Naive thymus-derived CD4-positive, alpha-beta T cell (primary cell): ENCODE measurements at regions not wholly inside any gene's neighbourhood (a gene's known extent, or its start where the extent isn't known, plus 50 kb on each side); places are given as distances from the start of the nearest gene placed in this dataset.
"Not testable (repeated sequence)": the region's sequence is repeated elsewhere in the genome, so short reads cannot be mapped to it uniquely, and the experiment has no call there.

Experiments
- ATAC-seq: fragments of 150-1000 bp; cut with Tn5 transposase; 2 replicates; pipeline ENCODE4 v1.10.0; 2021; ENCODE audit warnings: mild to moderate bottlenecking, moderate library complexity
- CTCF ChIA-PET: fragments of 350-600 bp; sonication (Branson Sonifier 250); formaldehyde crosslinking; loops from one replicate; lab custom pipeline; 2021; ENCODE audit warnings: antibody characterized with exemption; lab: Charles Lee
- POLR2A ChIA-PET: fragments of 350-600 bp; sonication (Branson Sonifier 250); formaldehyde crosslinking; loops from one replicate; lab custom pipeline; 2021; ENCODE audit warnings: antibody characterized with exemption, inconsistent platforms; lab: Charles Lee
- DNase-seq, 9 donors: peaks; one replicate each; pipeline versions ENCODE4 v3.0.0 to v3.0.0-alpha.2; 2020 to 2022; ENCODE audit warnings: mixed read lengths in 1 of 9
- H3K27ac ChIP-seq: one replicate; pipeline ENCODE4 v1.7.0; 2013; ENCODE audit warnings: mild to moderate bottlenecking, low read depth, low read length, moderate library complexity
- H3K27me3 ChIP-seq, 2 donors: one replicate each; pipeline ENCODE4 v1.7.0; 2013; ENCODE audit warnings: low read length in 2 of 2, mild to moderate bottlenecking in 2 of 2, moderate library complexity in 2 of 2; ENCODE audit not compliant: control insufficient read depth in 2 of 2, insufficient read depth in 2 of 2
- H3K36me3 ChIP-seq, 3 experiments: 1 replicate in 2 of 3; 2 replicates in 1 of 3; pipeline ENCODE4 v1.7.0; 2013; ENCODE audit warnings: low read length in 3 of 3, mild to moderate bottlenecking in 3 of 3, moderate library complexity in 1 of 3; ENCODE audit not compliant: insufficient read depth in 3 of 3, control insufficient read depth in 2 of 3
- H3K4me1 ChIP-seq, 2 donors: one replicate each; pipeline ENCODE4 v1.7.0; 2013; ENCODE audit warnings: low read length in 2 of 2, mild to moderate bottlenecking in 2 of 2, moderate library complexity in 1 of 2; ENCODE audit not compliant: control insufficient read depth in 2 of 2, insufficient read depth in 2 of 2
- H3K4me3 ChIP-seq: 2 replicates; pipeline ENCODE4 v1.7.0; 2013; ENCODE audit warnings: mild to moderate bottlenecking, low read length
- H3K9me3 ChIP-seq, 3 experiments: 1 replicate in 2 of 3; 2 replicates in 1 of 3; pipeline ENCODE4 v1.7.0; 2013; ENCODE audit warnings: low read length in 3 of 3; ENCODE audit not compliant: control insufficient read depth in 2 of 3
- H3K27ac Mint-ChIP-seq, 9 donors: one replicate each; pipeline ENCODE4 v1.8.0; 2020 to 2022; ENCODE audit warnings: mixed read lengths in 9 of 9, mild to moderate bottlenecking in 8 of 9, moderate library complexity in 5 of 9, inconsistent platforms in 2 of 9
- H3K27me3 Mint-ChIP-seq, 5 donors: one replicate each; pipeline ENCODE4 v1.8.0; 2021 to 2022; ENCODE audit warnings: mixed read lengths in 5 of 5, mild to moderate bottlenecking in 1 of 5
- H3K36me3 Mint-ChIP-seq, 5 donors: one replicate each; pipeline ENCODE4 v1.8.0; 2020 to 2022; ENCODE audit warnings: mixed read lengths in 5 of 5, mild to moderate bottlenecking in 3 of 5, inconsistent platforms in 1 of 5
- H3K4me1 Mint-ChIP-seq, 7 donors: one replicate each; pipeline ENCODE4 v1.8.0; 2020 to 2022; ENCODE audit warnings: mixed read lengths in 7 of 7, mild to moderate bottlenecking in 3 of 7, inconsistent platforms in 1 of 7
- H3K4me3 Mint-ChIP-seq, 10 donors: one replicate each; pipeline ENCODE4 v1.8.0; 2020 to 2022; ENCODE audit warnings: mild to moderate bottlenecking in 10 of 10, mixed read lengths in 10 of 10, moderate library complexity in 6 of 10, inconsistent platforms in 2 of 10
- H3K9me3 Mint-ChIP-seq, 11 donors: one replicate each; pipeline ENCODE4 v1.8.0; 2020 to 2022; ENCODE audit warnings: mixed read lengths in 11 of 11, mild to moderate bottlenecking in 4 of 11, inconsistent platforms in 1 of 11, moderate library complexity in 1 of 11
- intact Hi-C, 2 donors: fragments of 100-400 bp; cut with micrococcal nuclease; formaldehyde crosslinking; loops; one replicate each; pipeline ENCODE4 v1.15.1; 2023

GRCh38 chr5:177927500-177927899 lies 68.5 kb downstream of the PROP1 start:
- H3K9me3 Mint-ChIP-seq, H3K9me3 ChIP-seq, POLR2A ChIA-PET, H3K4me1 Mint-ChIP-seq, H3K27me3 Mint-ChIP-seq, H3K4me3 ChIP-seq, H3K36me3 ChIP-seq, H3K27me3 ChIP-seq, H3K27ac ChIP-seq, CTCF ChIA-PET, H3K36me3 Mint-ChIP-seq, DNase-seq, H3K4me3 Mint-ChIP-seq, H3K4me1 ChIP-seq, H3K27ac Mint-ChIP-seq, ATAC-seq, intact Hi-C loops: not testable (repeated sequence)

DNA sequence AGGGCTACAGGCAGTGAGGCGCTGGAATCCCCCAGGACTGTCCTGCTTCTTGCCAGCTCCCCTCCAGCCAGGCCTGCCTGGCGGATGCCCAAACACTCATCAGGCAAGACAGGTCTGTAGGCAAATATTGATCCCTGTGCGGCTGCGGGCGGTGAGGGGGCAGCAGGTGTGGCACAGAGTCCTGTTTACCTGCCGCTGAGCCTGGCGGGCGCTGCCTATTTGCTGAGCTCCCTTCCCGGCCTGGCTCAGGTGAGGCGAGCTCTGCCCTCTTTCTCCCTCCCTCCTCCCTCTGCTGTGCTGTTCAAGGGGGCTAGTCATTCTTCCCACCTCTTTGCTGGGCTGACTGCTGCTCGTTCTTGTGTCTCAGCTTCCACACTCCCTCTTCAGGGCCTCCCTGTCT lies 71.5 kb downstream of the PROP1 start:
- H3K9me3 Mint-ChIP-seq, H3K9me3 ChIP-seq, H3K4me1 Mint-ChIP-seq, H3K4me3 Mint-ChIP-seq, H3K27me3 ChIP-seq, H3K27me3 Mint-ChIP-seq, ATAC-seq, H3K27ac Mint-ChIP-seq, H3K36me3 Mint-ChIP-seq, H3K4me3 ChIP-seq, H3K4me1 ChIP-seq, H3K27ac ChIP-seq, DNase-seq, intact Hi-C loops, CTCF ChIA-PET, H3K36me3 ChIP-seq, POLR2A ChIA-PET: not testable (repeated sequence)

DNA sequence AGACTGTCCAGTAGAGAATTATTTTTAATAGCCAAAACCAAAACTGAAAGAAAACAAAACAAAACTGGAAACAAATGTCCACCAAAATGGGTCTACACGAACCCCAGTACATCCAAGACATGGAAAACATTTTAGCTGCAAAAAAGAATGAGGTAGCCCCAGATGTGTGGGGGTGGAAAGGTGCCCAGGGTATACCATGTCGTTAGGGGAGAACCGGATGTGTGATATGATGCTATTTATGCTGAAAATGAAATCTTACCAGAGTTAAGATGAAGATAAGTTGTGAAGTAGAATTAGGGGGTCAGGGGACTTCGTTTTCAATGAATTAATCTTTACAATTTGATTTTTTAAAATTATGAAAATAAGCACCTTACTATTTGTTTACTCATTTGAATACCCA lies 72.2 kb downstream of the PROP1 start:
- H3K4me1 ChIP-seq, H3K9me3 ChIP-seq, ATAC-seq, H3K36me3 Mint-ChIP-seq, H3K27me3 ChIP-seq, intact Hi-C loops, POLR2A ChIA-PET, H3K27me3 Mint-ChIP-seq, H3K36me3 ChIP-seq, DNase-seq, CTCF ChIA-PET, H3K4me1 Mint-ChIP-seq, H3K9me3 Mint-ChIP-seq, H3K27ac ChIP-seq, H3K4me3 ChIP-seq: not testable (repeated sequence)
- peak overlapping the region in 2 of 9 donors; percentile 43 to 70 for H3K27ac Mint-ChIP-seq
- peak overlapping the region in 2 of 10 donors; percentile 29 to 48 for H3K4me3 Mint-ChIP-seq

DNA sequence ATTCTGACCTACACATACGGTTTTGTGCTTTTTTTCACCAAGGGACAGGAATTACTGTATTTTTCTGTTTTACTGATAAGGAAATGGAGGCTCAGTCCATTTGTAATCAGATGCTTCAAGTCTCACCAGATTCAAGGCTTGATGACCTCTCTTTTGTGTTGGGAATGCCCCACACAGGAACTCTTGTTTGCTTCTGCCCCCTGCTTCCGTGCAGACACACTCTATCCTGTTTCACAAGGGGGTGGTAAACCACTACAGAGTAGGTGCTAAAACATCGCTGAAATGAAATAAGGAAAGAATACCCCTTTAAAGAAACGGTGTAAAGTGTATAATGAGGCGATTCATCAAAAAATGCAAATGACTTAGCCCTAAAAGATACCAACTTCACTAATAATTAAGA lies 72.9 kb downstream of the PROP1 start:
- CTCF ChIA-PET, H3K36me3 ChIP-seq, H3K9me3 ChIP-seq, H3K27ac ChIP-seq, intact Hi-C loops, DNase-seq, POLR2A ChIA-PET, H3K4me3 ChIP-seq, H3K27me3 ChIP-seq, H3K9me3 Mint-ChIP-seq, H3K36me3 Mint-ChIP-seq, H3K4me1 Mint-ChIP-seq, H3K27me3 Mint-ChIP-seq, H3K4me1 ChIP-seq: not testable (repeated sequence)
- ATAC-seq: peak; percentile 37
- Mint-ChIP-seq H3K27ac (peak overlapping the region in 1 of 9 donors; percentile 70), H3K4me3 (peak overlapping the region in 2 of 10 donors; percentile 18 to 48)

DNA sequence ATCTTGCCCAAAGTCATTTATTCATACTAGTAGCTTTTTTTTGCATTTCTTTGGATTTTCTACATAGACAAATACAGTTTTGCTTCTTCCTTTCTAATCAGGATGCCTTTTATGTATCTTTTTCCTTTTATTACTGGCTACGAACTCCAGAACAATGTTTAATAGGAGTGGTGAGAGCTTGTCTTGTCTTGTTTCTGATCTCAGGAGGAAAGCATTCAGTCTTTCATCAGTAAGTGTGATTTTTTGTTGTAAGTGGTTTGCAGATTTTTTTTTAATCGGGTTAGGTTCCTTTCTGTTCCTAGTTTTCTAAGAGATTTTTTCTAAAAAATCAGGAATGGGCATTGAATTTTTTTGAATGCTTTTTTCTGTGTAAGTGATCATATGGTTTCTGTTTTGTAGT lies 86.8 kb downstream of the PROP1 start:
- H3K27me3 Mint-ChIP-seq, H3K9me3 ChIP-seq, POLR2A ChIA-PET, H3K36me3 Mint-ChIP-seq, H3K36me3 ChIP-seq, H3K4me1 Mint-ChIP-seq, H3K27me3 ChIP-seq, ATAC-seq, H3K4me3 Mint-ChIP-seq, H3K9me3 Mint-ChIP-seq, intact Hi-C loops, CTCF ChIA-PET, H3K4me3 ChIP-seq, H3K27ac ChIP-seq, DNase-seq, H3K4me1 ChIP-seq, H3K27ac Mint-ChIP-seq: not testable (repeated sequence)

DNA sequence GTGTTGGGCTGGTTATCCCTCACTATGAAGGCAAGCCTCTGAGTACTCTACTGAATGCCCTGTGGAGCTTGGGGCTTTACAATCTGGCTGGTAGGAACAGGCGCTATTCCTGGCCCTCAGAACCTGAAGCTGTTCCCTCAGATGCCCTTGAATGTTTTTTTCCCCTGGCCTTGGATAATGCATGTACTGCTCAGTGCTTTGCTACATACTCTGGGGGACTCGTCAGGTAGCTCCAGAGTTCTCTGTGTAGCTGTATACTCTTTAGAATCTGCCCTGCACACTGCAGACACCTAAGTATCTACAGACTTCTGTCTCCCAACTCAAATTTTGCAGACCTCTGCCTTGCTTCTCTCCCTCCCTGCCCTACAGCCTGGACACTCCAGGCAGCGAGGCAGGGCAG lies 93.2 kb downstream of the PROP1 start:
- H3K4me1 ChIP-seq, H3K27me3 ChIP-seq, H3K4me3 ChIP-seq, POLR2A ChIA-PET, H3K27ac Mint-ChIP-seq, H3K9me3 ChIP-seq, H3K36me3 ChIP-seq, DNase-seq, H3K36me3 Mint-ChIP-seq, H3K4me3 Mint-ChIP-seq, H3K4me1 Mint-ChIP-seq, ATAC-seq, H3K27me3 Mint-ChIP-seq, CTCF ChIA-PET, H3K27ac ChIP-seq, intact Hi-C loops, H3K9me3 Mint-ChIP-seq: not testable (repeated sequence)

DNA sequence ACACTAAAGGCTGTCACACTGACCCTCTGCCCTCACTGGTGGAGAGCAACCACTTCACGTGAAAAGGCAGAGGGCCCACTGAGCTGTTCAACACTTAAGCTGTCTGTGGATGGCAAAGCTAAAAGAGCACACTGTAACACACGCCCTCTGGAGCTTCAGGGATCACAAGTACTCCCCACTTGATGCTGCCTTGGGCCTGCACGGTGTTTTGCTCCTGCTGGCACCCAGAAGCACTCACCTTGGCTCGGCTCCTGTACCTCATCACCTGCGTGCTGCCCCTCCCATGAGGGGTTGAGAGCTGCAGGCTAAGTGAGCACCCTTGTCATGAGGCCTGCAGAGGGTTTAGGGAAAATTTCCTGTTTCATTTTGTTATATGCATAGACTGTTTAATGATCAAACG lies 96.0 kb downstream of the PROP1 start:
- H3K4me3 ChIP-seq, CTCF ChIA-PET, H3K27ac Mint-ChIP-seq, DNase-seq, H3K27me3 ChIP-seq, H3K4me1 Mint-ChIP-seq, POLR2A ChIA-PET, H3K9me3 Mint-ChIP-seq, H3K9me3 ChIP-seq, H3K36me3 Mint-ChIP-seq, H3K4me3 Mint-ChIP-seq, H3K4me1 ChIP-seq, H3K27ac ChIP-seq, intact Hi-C loops, H3K36me3 ChIP-seq, H3K27me3 Mint-ChIP-seq, ATAC-seq: not testable (repeated sequence)
